ENCODE measurements at regions not wholly inside any gene's neighbourhood (a gene's known extent, or its start where the extent isn't known, plus 50 kb on each side); places are given as distances from the start of the nearest gene placed in this dataset.

GRCh38 chr15:67892559-67893377 is 52.9 kb upstream of the RNU6-1 start:
- H3K4me3 ChIP-seq (replicated peaks in 1 of 4; ENCODE audit: control extremely low read depth in 1 of 4, insufficient read depth in 1 of 4, low read depth in 3 of 4, low read length in 4 of 4) = no peak overlapping the region
- H3K27ac ChIP-seq (ENCODE audit: insufficient read depth, low read length) = no peak overlapping the region
- no peak overlapping the region for H3K4me2 ChIP-seq (ENCODE audit: extremely low read depth, insufficient read depth, low read length)
- no peak overlapping the region for H2AFZ ChIP-seq (ENCODE audit: low read length)
- no peaks in the 10 kb centered on the region for H4K20me1 ChIP-seq (ENCODE audit: control insufficient read depth, extremely low read depth, insufficient read depth, low read length)
- no peaks in the 10 kb centered on the region for H3K4me1 ChIP-seq (ENCODE audit: control insufficient read depth, extremely low read depth, insufficient read depth, low read length)
- no peaks in the 10 kb centered on the region for H3K9me3 ChIP-seq (ENCODE audit: control insufficient read depth, insufficient read depth, low read depth, low read length)
- no peak overlapping the region for H3K9ac ChIP-seq (ENCODE audit: insufficient read depth, low read length)
- peaks cover 16% of the 10 kb centered on the region for H3K27me3 ChIP-seq (ENCODE audit: control insufficient read depth, insufficient read depth, low read length)
- peak; percentile 16 to 19 for DNase-seq (ENCODE audit: low read depth in 2 of 2)
- TF ChIP-seq CTCF (conservative IDR thresholded peaks at IDR 0.05 in 1 of 2, IDR thresholded peaks at IDR 0.05 in 1 of 2; ENCODE audit: low read depth in 1 of 2, low read length in 2 of 2) (no peak), EZH2 (IDR thresholded peaks at IDR 0.05; ENCODE audit: low read length, missing control alignments) (no peak)
- no peaks in the 10 kb centered on the region for H3K36me3 ChIP-seq (ENCODE audit: control insufficient read depth, insufficient read depth, low read length)
- H3K79me2 ChIP-seq (ENCODE audit: control insufficient read depth, insufficient read depth, low read length) = no peaks in the 10 kb centered on the region

DNA sequence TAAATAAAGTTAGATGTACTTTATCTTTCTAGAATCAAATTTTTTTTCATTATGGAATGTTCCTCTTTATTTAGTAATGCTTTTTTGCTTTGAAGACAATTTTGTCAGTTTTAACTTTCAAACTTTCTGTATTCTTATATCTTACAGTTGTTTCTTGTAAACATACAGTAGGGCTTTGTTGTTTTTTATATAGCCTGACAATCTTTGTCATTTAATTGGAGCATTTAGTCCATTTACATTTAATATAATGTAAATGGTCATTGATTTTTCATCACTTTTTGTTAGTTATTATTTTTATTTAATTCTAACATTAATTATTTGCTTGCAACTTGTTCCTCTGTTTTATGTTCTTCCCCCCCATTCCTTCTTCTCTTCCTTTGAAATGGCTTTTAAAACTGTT is 55.4 kb upstream of the RNU6-1 start:
- no peak overlapping the region for H3K27ac ChIP-seq (ENCODE audit: insufficient read depth, low read length)
- H2AFZ ChIP-seq (ENCODE audit: low read length) = no peak overlapping the region
- TF ChIP-seq CTCF (conservative IDR thresholded peaks at IDR 0.05 in 1 of 2, IDR thresholded peaks at IDR 0.05 in 1 of 2; ENCODE audit: low read depth in 1 of 2, low read length in 2 of 2) (no peak), EZH2 (IDR thresholded peaks at IDR 0.05; ENCODE audit: low read length, missing control alignments) (no peak)
- H3K9me3 ChIP-seq (ENCODE audit: control insufficient read depth, insufficient read depth, low read depth, low read length) = no peaks in the 10 kb centered on the region
- no peaks in the 10 kb centered on the region for H3K79me2 ChIP-seq (ENCODE audit: control insufficient read depth, insufficient read depth, low read length)
- DNase-seq (ENCODE audit: low read depth in 2 of 2) = no peak
- H3K4me1 ChIP-seq (ENCODE audit: control insufficient read depth, extremely low read depth, insufficient read depth, low read length) = no peaks in the 10 kb centered on the region
- no peak overlapping the region for H3K4me2 ChIP-seq (ENCODE audit: extremely low read depth, insufficient read depth, low read length)
- no peak overlapping the region for H3K9ac ChIP-seq (ENCODE audit: insufficient read depth, low read length)
- peaks cover 9% of the 10 kb centered on the region for H3K27me3 ChIP-seq (ENCODE audit: control insufficient read depth, insufficient read depth, low read length)
- H4K20me1 ChIP-seq (ENCODE audit: control insufficient read depth, extremely low read depth, insufficient read depth, low read length) = no peaks in the 10 kb centered on the region
- H3K4me3 ChIP-seq (replicated peaks in 1 of 4; ENCODE audit: control extremely low read depth in 1 of 4, insufficient read depth in 1 of 4, low read depth in 3 of 4, low read length in 4 of 4) = no peak overlapping the region
- no peaks in the 10 kb centered on the region for H3K36me3 ChIP-seq (ENCODE audit: control insufficient read depth, insufficient read depth, low read length)

DNA sequence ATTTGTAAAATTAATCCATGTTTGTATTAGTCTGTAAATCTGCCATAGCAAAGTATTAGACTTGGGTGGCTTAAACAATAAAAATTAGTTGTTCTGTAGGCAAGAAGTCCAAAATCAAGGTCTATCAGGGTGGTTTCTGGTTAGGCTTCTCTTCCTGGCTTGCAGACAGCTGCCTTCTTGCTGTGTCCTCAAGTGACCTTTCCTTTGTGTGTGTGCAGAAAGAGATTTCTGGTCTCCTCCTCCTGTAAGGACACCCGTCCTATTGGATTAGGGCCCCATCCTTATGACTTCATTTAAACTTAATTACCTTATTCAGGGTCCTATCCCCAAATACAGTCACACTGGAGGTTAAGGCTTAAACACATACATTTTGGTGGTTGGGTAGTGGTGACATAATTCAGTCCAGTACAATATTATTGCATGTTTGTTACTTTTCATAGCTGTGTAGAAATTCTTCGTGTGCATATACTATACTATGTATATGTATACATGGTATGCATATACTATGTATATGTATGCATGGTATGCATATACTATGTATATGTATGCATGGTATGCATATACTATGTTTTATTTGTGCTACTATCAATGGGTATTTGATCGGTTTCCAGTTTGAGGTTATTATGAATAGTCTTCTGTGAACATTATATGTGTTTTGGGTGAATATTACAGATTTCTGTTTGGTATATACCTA is 57.9 kb upstream of the RNU6-1 start:
- no peak overlapping the region for H3K4me2 ChIP-seq (ENCODE audit: extremely low read depth, insufficient read depth, low read length)
- no peaks in the 10 kb centered on the region for H3K27me3 ChIP-seq (ENCODE audit: control insufficient read depth, insufficient read depth, low read length)
- H3K27ac ChIP-seq (ENCODE audit: insufficient read depth, low read length) = no peak overlapping the region
- no peaks in the 10 kb centered on the region for H3K9me3 ChIP-seq (ENCODE audit: control insufficient read depth, insufficient read depth, low read depth, low read length)
- H2AFZ ChIP-seq (ENCODE audit: low read length) = no peak overlapping the region
- H3K4me1 ChIP-seq (ENCODE audit: control insufficient read depth, extremely low read depth, insufficient read depth, low read length) = no peaks in the 10 kb centered on the region
- no peak overlapping the region for H3K9ac ChIP-seq (ENCODE audit: insufficient read depth, low read length)
- DNase-seq (ENCODE audit: low read depth in 2 of 2) = no peak
- H3K79me2 ChIP-seq (ENCODE audit: control insufficient read depth, insufficient read depth, low read length) = no peaks in the 10 kb centered on the region
- no peaks in the 10 kb centered on the region for H4K20me1 ChIP-seq (ENCODE audit: control insufficient read depth, extremely low read depth, insufficient read depth, low read length)
- no peaks in the 10 kb centered on the region for H3K36me3 ChIP-seq (ENCODE audit: control insufficient read depth, insufficient read depth, low read length)
- TF ChIP-seq CTCF (conservative IDR thresholded peaks at IDR 0.05 in 1 of 2, IDR thresholded peaks at IDR 0.05 in 1 of 2; ENCODE audit: low read depth in 1 of 2, low read length in 2 of 2) (no peak), EZH2 (IDR thresholded peaks at IDR 0.05; ENCODE audit: low read length, missing control alignments) (no peak)
- H3K4me3 ChIP-seq (replicated peaks in 1 of 4; ENCODE audit: control extremely low read depth in 1 of 4, insufficient read depth in 1 of 4, low read depth in 3 of 4, low read length in 4 of 4) = no peak overlapping the region

Measured in fibroblast of lung (primary cell).